ENCODE measurements at regions not wholly inside any gene's neighbourhood (a gene's known extent, or its start where the extent isn't known, plus 50 kb on each side); places are given as distances from the start of the nearest gene placed in this dataset.

GRCh38 chr12:4984344-4984743 is 59.3 kb upstream of the KCNA5 start:
- no peak for TF ChIP-seq CTCF (IDR thresholded peaks at IDR 0.05; ENCODE audit: low read depth, low read length, missing control alignments)

GRCh38 chr12:4984971-4985370 is 58.7 kb upstream of the KCNA5 start:
- peaks cover 2% of the 10 kb centered on the region for H3K27me3 ChIP-seq (replicated peaks)
- H3K36me3 ChIP-seq (replicated peaks), result no peaks in the 10 kb centered on the region
- no peak overlapping the region for H3K27ac ChIP-seq
- in situ Hi-C loops (cut with HindIII; ENCODE audit: low pct_ligation_motif_present, low sequenced_read_pairs), result no loop called here
- H3K4me3 ChIP-seq (ENCODE audit: low read depth, low read length), result no peak overlapping the region
- no peak for TF ChIP-seq CTCF (IDR thresholded peaks at IDR 0.05; ENCODE audit: low read depth, low read length, missing control alignments)
- no peak for DNase-seq

More at GRCh38 chr12:4984344-4984743, 59.3 kb upstream of the KCNA5 start:
- DNase-seq, result no peak
- no peak overlapping the region for H3K27ac ChIP-seq
- H3K27me3 ChIP-seq (replicated peaks), result no peaks in the 10 kb centered on the region
- no peak overlapping the region for H3K4me3 ChIP-seq (ENCODE audit: low read depth, low read length)
- no peaks in the 10 kb centered on the region for H3K36me3 ChIP-seq (replicated peaks)
- in situ Hi-C loops (cut with HindIII; ENCODE audit: low pct_ligation_motif_present, low sequenced_read_pairs), result no loop called here

GRCh38 chr12:4985820-4986219 is 57.9 kb upstream of the KCNA5 start:
- DNase-seq, result no peak
- Histone ChIP-seq H3K36me3 (replicated peaks) (no peaks in the 10 kb centered on the region), H3K27me3 (replicated peaks) (peaks cover 2% of the 10 kb centered on the region), H3K27ac (no peak overlapping the region), H3K4me3 (ENCODE audit: low read depth, low read length) (no peak overlapping the region)
- in situ Hi-C loops (cut with HindIII; ENCODE audit: low pct_ligation_motif_present, low sequenced_read_pairs), result no loop called here
- TF ChIP-seq CTCF (IDR thresholded peaks at IDR 0.05; ENCODE audit: low read depth, low read length, missing control alignments), result no peak

GRCh38 chr12:4987076-4988046 is 56.3 kb upstream of the KCNA5 start:
- TF ChIP-seq CTCF (IDR thresholded peaks at IDR 0.05; ENCODE audit: low read depth, low read length, missing control alignments), result no peak
- in situ Hi-C loops (cut with HindIII; ENCODE audit: low pct_ligation_motif_present, low sequenced_read_pairs), result no loop called here
- no peak overlapping the region for H3K4me3 ChIP-seq (ENCODE audit: low read depth, low read length)
- H3K27me3 ChIP-seq (replicated peaks), result peaks cover 2% of the 10 kb centered on the region
- H3K36me3 ChIP-seq (replicated peaks), result no peaks in the 10 kb centered on the region
- no peak for DNase-seq
- H3K27ac ChIP-seq, result no peak overlapping the region

- DNase-seq, result no peak
- in situ Hi-C loops (cut with HindIII; ENCODE audit: low pct_ligation_motif_present, low sequenced_read_pairs), result no loop called here
- Histone ChIP-seq H3K27ac (no peak overlapping the region), H3K4me3 (ENCODE audit: low read depth, low read length) (no peak overlapping the region), H3K27me3 (replicated peaks) (peaks cover 4% of the 10 kb centered on the region), H3K36me3 (replicated peaks) (no peaks in the 10 kb centered on the region)
- no peak for TF ChIP-seq CTCF (IDR thresholded peaks at IDR 0.05; ENCODE audit: low read depth, low read length, missing control alignments)
Measured at GRCh38 chr12:4991373-4991772, 52.3 kb upstream of the KCNA5 start.
